Testis (tissue), 2 donors: ENCODE measurements at regions not wholly inside any gene's neighbourhood (a gene's known extent, or its start where the extent isn't known, plus 50 kb on each side); places are given as distances from the start of the nearest gene placed in this dataset.

Experiments
- DNase-seq: peaks from one replicate; pipeline ENCODE4 v3.0.0-alpha.2; 2019
- H3K27ac ChIP-seq, 2 donors: fragments of 200-600 bp; sonication (generic); one replicate each; pipeline ENCODE4 v1.5.1; 2019
- H3K27me3 ChIP-seq: fragments of 200-600 bp; sonication (generic); one replicate; pipeline ENCODE4 v1.5.1; 2019
- H3K36me3 ChIP-seq: fragments of 200-600 bp; sonication (generic); one replicate; pipeline ENCODE4 v1.5.1; 2017; ENCODE audit warnings: low read depth; ENCODE audit errors: missing control alignments
- H3K4me1 ChIP-seq: fragments of 200-600 bp; sonication (generic); one replicate; pipeline ENCODE4 v1.5.1; 2019
- H3K4me3 ChIP-seq, 2 donors: fragments of 200-600 bp; sonication (generic); one replicate each; pipeline ENCODE4 v1.5.1; 2017 to 2019
- H3K9me3 ChIP-seq: fragments of 200-600 bp; sonication (generic); one replicate; pipeline ENCODE4 v1.5.1; 2017
- CTCF ChIP-seq, 3 experiments: fragments of 450-650 bp in 2 of 3; fragments of 200-600 bp in 1 of 3; sonication (generic) in 1 of 3; IDR thresholded peaks; one replicate each; pipeline ENCODE4 v1.5.1; 2016 to 2019; ENCODE audit warnings: antibody characterized with exemption in 3 of 3, mild to moderate bottlenecking in 2 of 3, moderate library complexity in 1 of 3
- POLR2A ChIP-seq: fragments of 450-650 bp; IDR thresholded peaks from one replicate; pipeline ENCODE4 v1.6.1; 2017; ENCODE audit warnings: antibody characterized with exemption, mild to moderate bottlenecking, moderate library complexity
- WGBS, 2 donors: methylation state at CpG; one replicate each; pipeline ENCODE4 v1.1.5; 2018; 5-methylcytosine and 5-hydroxymethylcytosine counted together
- intact Hi-C: fragments of 100-400 bp; cut with DNase I; formaldehyde crosslinking; loops from one replicate; pipeline ENCODE4 v1.15.1; 2023; ENCODE audit warnings: low total_unique reads

- no peak for TF ChIP-seq CTCF (IDR thresholded peaks at IDR 0.05)
- no peak for TF ChIP-seq POLR2A
These were observed 217.0 kb downstream of the SPP2 start for GRCh38 chr2:234267534-234267933.

GRCh38 chr2:234266952-234267351 lies 216.4 kb downstream of the SPP2 start:
- intact Hi-C loops: no loop called here
- TF ChIP-seq POLR2A (no peak), CTCF (IDR thresholded peaks at IDR 0.05) (no peak)
- 63 to 91% methylated on average over 1 of the region's 1 CpG for WGBS, 2 donors

More at GRCh38 chr2:234267534-234267933, 217.0 kb downstream of the SPP2 start:
- no peaks in the 10 kb centered on the region for H3K36me3 ChIP-seq
- H3K9me3 ChIP-seq: no peaks in the 10 kb centered on the region
- no peaks in the 10 kb centered on the region for H3K27me3 ChIP-seq
- 67 to 86% methylated on average over 1 of the region's 1 CpG for WGBS, 2 donors
- no peak overlapping the region for H3K4me3 ChIP-seq
- H3K27ac ChIP-seq: no peak overlapping the region
- intact Hi-C loops: no loop called here
- DNase-seq: no peak
- H3K4me1 ChIP-seq: no peaks in the 10 kb centered on the region

GRCh38 chr2:234265206-234265605 lies 214.7 kb downstream of the SPP2 start:
- no peak overlapping the region for H3K4me3 ChIP-seq
- DNase-seq: no peak
- H3K27ac ChIP-seq: no peak overlapping the region
- no peaks in the 10 kb centered on the region for H3K4me1 ChIP-seq
- H3K36me3 ChIP-seq: no peaks in the 10 kb centered on the region
- 81 to 90% methylated on average over 2 of the region's 2 CpGs for WGBS, 2 donors
- H3K27me3 ChIP-seq: no peaks in the 10 kb centered on the region
- TF ChIP-seq POLR2A (no peak), CTCF (IDR thresholded peaks at IDR 0.05) (no peak)
- intact Hi-C loops: no loop called here
- H3K9me3 ChIP-seq: no peaks in the 10 kb centered on the region

More at GRCh38 chr2:234266952-234267351, 216.4 kb downstream of the SPP2 start:
- H3K36me3 ChIP-seq: no peaks in the 10 kb centered on the region
- H3K27ac ChIP-seq: no peak overlapping the region
- no peak overlapping the region for H3K4me3 ChIP-seq
- H3K27me3 ChIP-seq: no peaks in the 10 kb centered on the region
- H3K4me1 ChIP-seq: no peaks in the 10 kb centered on the region
- no peaks in the 10 kb centered on the region for H3K9me3 ChIP-seq
- DNase-seq: no peak

GRCh38 chr2:234261736-234262135 lies 211.2 kb downstream of the SPP2 start:
- TF ChIP-seq CTCF (IDR thresholded peaks at IDR 0.05) (no peak), POLR2A (no peak)
- Histone ChIP-seq H3K27me3 (no peaks in the 10 kb centered on the region), H3K4me1 (no peaks in the 10 kb centered on the region), H3K36me3 (no peaks in the 10 kb centered on the region), H3K27ac (no peak overlapping the region), H3K9me3 (no peaks in the 10 kb centered on the region), H3K4me3 (no peak overlapping the region)
- intact Hi-C loops: no loop called here
- DNase-seq: no peak
- WGBS, 2 donors: 85 to 88% methylated on average over 2 of the region's 2 CpGs

- no peak overlapping the region for H3K27ac ChIP-seq
- H3K4me1 ChIP-seq: no peaks in the 10 kb centered on the region
- H3K36me3 ChIP-seq: no peaks in the 10 kb centered on the region
- 92 to 95% methylated on average over 2 of the region's 2 CpGs for WGBS, 2 donors
- DNase-seq: no peak
- H3K4me3 ChIP-seq: no peak overlapping the region
- TF ChIP-seq CTCF (IDR thresholded peaks at IDR 0.05): no peak
- no peak for TF ChIP-seq POLR2A
- intact Hi-C loops: no loop called here
- no peaks in the 10 kb centered on the region for H3K27me3 ChIP-seq
- no peaks in the 10 kb centered on the region for H3K9me3 ChIP-seq
These were observed 208.9 kb downstream of the SPP2 start for GRCh38 chr2:234259440-234259839.
